ENCODE measurements at regions not wholly inside any gene's neighbourhood (a gene's known extent, or its start where the extent isn't known, plus 50 kb on each side); places are given as distances from the start of the nearest gene placed in this dataset.

DNA sequence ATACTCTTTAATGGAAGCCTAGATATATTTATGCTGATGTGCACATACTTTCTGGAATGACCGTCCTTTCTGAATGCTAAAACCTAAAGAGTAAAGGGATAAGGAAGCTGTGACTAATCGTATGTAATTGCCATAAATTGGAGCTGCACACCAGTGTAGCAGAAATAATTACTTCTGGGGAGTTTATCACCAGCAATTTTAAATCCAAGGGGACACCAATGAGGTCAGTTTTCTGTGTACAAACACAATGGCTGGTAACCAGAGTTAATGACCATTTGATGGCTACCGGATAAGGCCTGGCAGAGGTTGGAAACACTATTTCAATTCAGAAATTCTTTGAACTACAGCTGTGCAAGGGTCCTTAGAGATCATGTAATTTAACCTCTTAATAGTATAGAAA is 670.1 kb downstream of the REEP3 start:
- TF ChIP-seq CTCF (IDR thresholded peaks at IDR 0.05; ENCODE audit: poor library complexity) (no peak), EZH2phosphoT487 (IDR thresholded peaks at IDR 0.05; ENCODE audit: low read depth, severe bottlenecking, unreplicated experiment) (no peak)

Data from hepatocyte (in vitro differentiated cells).